RWPE2 (cell line): ENCODE measurements at regions not wholly inside any gene's neighbourhood (a gene's known extent, or its start where the extent isn't known, plus 50 kb on each side); places are given as distances from the start of the nearest gene placed in this dataset.

Experiments used
- ATAC-seq: fragments of 200-7000 bp; cut with Tn5 transposase; 3 replicates; pipeline ENCODE4 v1.9.1; 2021; ENCODE audit warnings: low read depth
- DNase-seq: peaks from one replicate; pipeline ENCODE4 v3.0.0-alpha.2; 2020; ENCODE audit warnings: low spot score
- H3K27ac ChIP-seq: fragments of 450-650 bp; 2 replicates; pipeline ENCODE4 v1.5.1; 2017; ENCODE audit warnings: mild to moderate bottlenecking; ENCODE audit not compliant: poor library complexity, severe bottlenecking
- H3K27me3 ChIP-seq: fragments of 250-450 bp; sonication (Bioruptor Pico); 2 replicates; pipeline ENCODE4 v1.5.1; 2021; ENCODE audit warnings: mild to moderate bottlenecking, moderate library complexity; ENCODE audit not compliant: insufficient read depth, poor library complexity, severe bottlenecking
- H3K36me3 ChIP-seq: fragments of 250-450 bp; sonication (Bioruptor Pico); 2 replicates; pipeline ENCODE4 v1.5.1; 2020; ENCODE audit warnings: low read depth, mild to moderate bottlenecking, moderate library complexity
- H3K4me1 ChIP-seq: fragments of 250-450 bp; sonication (Bioruptor Pico); 2 replicates; pipeline ENCODE4 v1.5.1; 2021; ENCODE audit warnings: mild to moderate bottlenecking, moderate library complexity; ENCODE audit not compliant: insufficient read depth, poor library complexity, severe bottlenecking
- H3K4me3 ChIP-seq: fragments of 250-450 bp; sonication (Bioruptor Pico); 2 replicates; pipeline ENCODE4 v1.5.1; 2021; ENCODE audit warnings: mild to moderate bottlenecking, moderate library complexity; ENCODE audit not compliant: severe bottlenecking
- H3K9me3 ChIP-seq: fragments of 250-450 bp; sonication (Bioruptor Pico); 2 replicates; pipeline ENCODE4 v1.5.1; 2021; ENCODE audit warnings: mild to moderate bottlenecking, moderate library complexity; ENCODE audit not compliant: severe bottlenecking
- CTCF ChIP-seq: fragments of 450-650 bp; IDR thresholded peaks from one replicate; pipeline ENCODE4 v1.5.1; 2017; ENCODE audit warnings: mild to moderate bottlenecking, moderate library complexity; ENCODE audit not compliant: poor library complexity, severe bottlenecking

- TF ChIP-seq CTCF = no peak
- H3K27me3 ChIP-seq = no peaks in the 10 kb centered on the region
- H3K4me3 ChIP-seq = no peak overlapping the region
- no peaks in the 10 kb centered on the region for H3K4me1 ChIP-seq
- H3K36me3 ChIP-seq = no peaks in the 10 kb centered on the region
- H3K27ac ChIP-seq = no peak overlapping the region
- peaks cover 4% of the 10 kb centered on the region for H3K9me3 ChIP-seq
- ATAC-seq (no peak), DNase-seq (no peak)
Measured at GRCh38 chr2:379778-380177, 91.9 kb upstream of the ALKAL2 start.

GRCh38 chr2:378364-378763, 90.5 kb upstream of the ALKAL2 start:
- DNase-seq (no peak), ATAC-seq (no peak)
- Histone ChIP-seq H3K27ac (no peak overlapping the region), H3K27me3 (no peaks in the 10 kb centered on the region), H3K4me1 (no peaks in the 10 kb centered on the region), H3K9me3 (peaks cover 4% of the 10 kb centered on the region), H3K36me3 (no peaks in the 10 kb centered on the region), H3K4me3 (no peak overlapping the region)
- no peak for TF ChIP-seq CTCF

GRCh38 chr2:377414-377813, 89.5 kb upstream of the ALKAL2 start:
- H3K4me3 ChIP-seq = no peak overlapping the region
- no peaks in the 10 kb centered on the region for H3K36me3 ChIP-seq
- TF ChIP-seq CTCF = no peak
- ATAC-seq = no peak
- no peaks in the 10 kb centered on the region for H3K4me1 ChIP-seq
- H3K27ac ChIP-seq = no peak overlapping the region
- H3K27me3 ChIP-seq = no peaks in the 10 kb centered on the region
- peaks cover 4% of the 10 kb centered on the region for H3K9me3 ChIP-seq
- DNase-seq = no peak

- no peak for TF ChIP-seq CTCF
- Histone ChIP-seq H3K27me3 (no peaks in the 10 kb centered on the region), H3K27ac (no peak overlapping the region), H3K4me1 (no peaks in the 10 kb centered on the region), H3K9me3 (peaks cover 4% of the 10 kb centered on the region), H3K36me3 (no peaks in the 10 kb centered on the region), H3K4me3 (no peak overlapping the region)
- ATAC-seq (no peak), DNase-seq (no peak)
Measured at GRCh38 chr2:375956-376307, 88.0 kb upstream of the ALKAL2 start.

- DNase-seq (no peak), ATAC-seq (no peak)
- H3K4me3 ChIP-seq = no peak overlapping the region
- H3K27ac ChIP-seq = no peak overlapping the region
- no peak for TF ChIP-seq CTCF
- peaks cover 4% of the 10 kb centered on the region for H3K9me3 ChIP-seq
- H3K27me3 ChIP-seq = no peaks in the 10 kb centered on the region
- no peaks in the 10 kb centered on the region for H3K4me1 ChIP-seq
- H3K36me3 ChIP-seq = no peaks in the 10 kb centered on the region
Measured at GRCh38 chr2:375270-375955, 87.5 kb upstream of the ALKAL2 start.
